ENCODE measurements at regions not wholly inside any gene's neighbourhood (a gene's known extent, or its start where the extent isn't known, plus 50 kb on each side); places are given as distances from the start of the nearest gene placed in this dataset.

DNA sequence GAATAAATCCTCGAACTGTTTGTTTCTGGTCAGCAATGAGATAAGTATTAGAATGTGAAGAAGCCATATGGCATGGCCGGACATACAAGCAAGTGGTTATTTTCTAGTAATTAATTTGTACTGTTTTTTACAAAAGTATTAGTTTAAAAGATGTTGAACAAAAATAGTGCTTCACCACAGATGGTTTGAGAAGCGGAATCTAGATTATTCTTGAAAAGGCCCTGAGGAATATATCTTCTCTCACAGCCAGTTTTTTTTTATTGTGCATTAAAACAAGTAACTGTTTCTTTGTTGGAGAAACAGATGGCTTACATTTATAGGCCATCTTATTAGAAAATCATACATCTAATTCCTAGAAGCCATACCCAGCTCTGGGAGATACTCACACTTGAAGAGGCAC lies 153.3 kb downstream of the TMEM26 start:
- no peak overlapping the region for H3K4me3 ChIP-seq
- H3K27me3 ChIP-seq: no peaks in the 10 kb centered on the region
- DNase-seq: no peak
- no peak overlapping the region for H3K27ac ChIP-seq
- H3K9me3 ChIP-seq: peaks cover 0 to 7% (median 0%) of the 10 kb centered on the region in 4 donors
- WGBS, 2 donors: 90 to 94% methylated on average over 3 of the region's 3 CpGs
- no peak for ATAC-seq (ENCODE audit: low FRiP score in 2 of 2)
- no peaks in the 10 kb centered on the region for H3K36me3 ChIP-seq
- TF ChIP-seq POLR2A (IDR thresholded peaks at IDR 0.05) (no peak), EP300 (IDR thresholded peaks at IDR 0.05) (no peak), POLR2AphosphoS5 (IDR thresholded peaks at IDR 0.05) (no peak)
- TF ChIP-seq, protein P1, sequence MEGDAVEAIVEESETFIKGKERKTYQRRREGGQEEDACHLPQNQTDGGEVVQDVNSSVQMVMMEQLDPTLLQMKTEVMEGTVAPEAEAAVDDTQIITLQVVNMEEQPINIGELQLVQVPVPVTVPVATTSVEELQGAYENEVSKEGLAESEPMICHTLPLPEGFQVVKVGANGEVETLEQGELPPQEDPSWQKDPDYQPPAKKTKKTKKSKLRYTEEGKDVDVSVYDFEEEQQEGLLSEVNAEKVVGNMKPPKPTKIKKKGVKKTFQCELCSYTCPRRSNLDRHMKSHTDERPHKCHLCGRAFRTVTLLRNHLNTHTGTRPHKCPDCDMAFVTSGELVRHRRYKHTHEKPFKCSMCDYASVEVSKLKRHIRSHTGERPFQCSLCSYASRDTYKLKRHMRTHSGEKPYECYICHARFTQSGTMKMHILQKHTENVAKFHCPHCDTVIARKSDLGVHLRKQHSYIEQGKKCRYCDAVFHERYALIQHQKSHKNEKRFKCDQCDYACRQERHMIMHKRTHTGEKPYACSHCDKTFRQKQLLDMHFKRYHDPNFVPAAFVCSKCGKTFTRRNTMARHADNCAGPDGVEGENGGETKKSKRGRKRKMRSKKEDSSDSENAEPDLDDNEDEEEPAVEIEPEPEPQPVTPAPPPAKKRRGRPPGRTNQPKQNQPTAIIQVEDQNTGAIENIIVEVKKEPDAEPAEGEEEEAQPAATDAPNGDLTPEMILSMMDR (IDR thresholded peaks at IDR 0.05): no peak
- no peaks in the 10 kb centered on the region for H3K4me1 ChIP-seq

GRCh38 chr10:61299156-61299555 lies 154.0 kb downstream of the TMEM26 start:
- ATAC-seq (ENCODE audit: low FRiP score in 2 of 2) (no peak), DNase-seq (no peak)
- peaks cover 0 to 3% (median 0%) of the 10 kb centered on the region in 4 donors for H3K4me1 ChIP-seq
- no peak overlapping the region for H3K27ac ChIP-seq
- no peaks in the 10 kb centered on the region for H3K27me3 ChIP-seq
- H3K4me3 ChIP-seq: no peak overlapping the region
- peaks cover 0 to 7% (median 0%) of the 10 kb centered on the region in 4 donors for H3K9me3 ChIP-seq
- TF ChIP-seq POLR2AphosphoS5 (IDR thresholded peaks at IDR 0.05) (no peak), POLR2A (IDR thresholded peaks at IDR 0.05) (no peak), EP300 (IDR thresholded peaks at IDR 0.05) (no peak)
- TF ChIP-seq, protein P1 (IDR thresholded peaks at IDR 0.05): no peak
- no peaks in the 10 kb centered on the region for H3K36me3 ChIP-seq
- 98% methylated on average over 2 of the region's 2 CpGs for WGBS, 2 donors

GRCh38 chr10:61298194-61298593 lies 155.0 kb downstream of the TMEM26 start:
- ATAC-seq (ENCODE audit: low FRiP score in 2 of 2): no peak
- DNase-seq: no peak
- peaks cover 0 to 5% (median 0%) of the 10 kb centered on the region in 4 donors for H3K4me1 ChIP-seq
- H3K9me3 ChIP-seq: peaks cover 0 to 7% (median 0%) of the 10 kb centered on the region in 4 donors
- no peak overlapping the region for H3K4me3 ChIP-seq
- no peak for TF ChIP-seq EP300 (IDR thresholded peaks at IDR 0.05)
- no peak for TF ChIP-seq POLR2A (IDR thresholded peaks at IDR 0.05)
- H3K36me3 ChIP-seq: no peaks in the 10 kb centered on the region
- WGBS, 2 donors: 90 to 91% methylated on average over 3 of the region's 3 CpGs
- H3K27me3 ChIP-seq: no peaks in the 10 kb centered on the region
- no peak overlapping the region for H3K27ac ChIP-seq

DNA sequence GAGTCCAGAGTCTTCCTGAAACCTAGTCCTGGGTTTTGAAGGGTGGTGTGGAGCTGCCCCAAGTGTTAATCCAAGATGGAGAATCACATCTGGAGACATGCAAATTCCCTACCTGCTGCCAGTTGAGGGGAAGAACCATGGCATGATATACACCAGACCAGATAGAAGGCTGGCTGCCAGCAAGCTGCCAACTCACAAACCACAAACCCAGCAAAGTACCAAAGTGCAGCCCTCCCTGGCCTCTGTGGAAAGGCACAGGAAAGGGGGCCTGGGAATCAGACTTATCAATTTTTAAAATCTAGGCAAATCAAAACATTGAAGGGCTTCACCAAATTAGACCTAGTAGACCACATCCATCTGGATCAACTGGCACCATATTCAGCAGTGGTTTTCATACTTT lies 157.0 kb downstream of the TMEM26 start:
- Histone ChIP-seq H3K27ac (no peak overlapping the region), H3K4me3 (no peak overlapping the region), H3K36me3 (no peaks in the 10 kb centered on the region), H3K27me3 (no peaks in the 10 kb centered on the region), H3K9me3 (peaks cover 0 to 7% (median 0%) of the 10 kb centered on the region in 4 donors), H3K4me1 (peaks cover 0 to 5% (median 0%) of the 10 kb centered on the region in 4 donors)
- ATAC-seq (ENCODE audit: low FRiP score in 2 of 2) (no peak), DNase-seq (no peak)
- TF ChIP-seq, protein P1 (IDR thresholded peaks at IDR 0.05): no peak
- no peak for TF ChIP-seq POLR2A (IDR thresholded peaks at IDR 0.05)
- TF ChIP-seq EP300 (IDR thresholded peaks at IDR 0.05): no peak
- no peak for TF ChIP-seq POLR2AphosphoS5 (IDR thresholded peaks at IDR 0.05)

GRCh38 chr10:61294131-61294530 lies 159.1 kb downstream of the TMEM26 start:
- 81 to 89% methylated on average over 6 of the region's 6 CpGs for WGBS, 2 donors

More at GRCh38 chr10:61294131-61294530, 159.1 kb downstream of the TMEM26 start:
- peaks cover 0 to 7% (median 0%) of the 10 kb centered on the region in 4 donors for H3K9me3 ChIP-seq
- peaks cover 0 to 5% (median 0%) of the 10 kb centered on the region in 4 donors for H3K4me1 ChIP-seq
- no peak for TF ChIP-seq POLR2A (IDR thresholded peaks at IDR 0.05)
- TF ChIP-seq, protein P1 (IDR thresholded peaks at IDR 0.05): no peak
- TF ChIP-seq POLR2AphosphoS5 (IDR thresholded peaks at IDR 0.05): no peak
- TF ChIP-seq EP300 (IDR thresholded peaks at IDR 0.05): no peak
- H3K36me3 ChIP-seq: no peaks in the 10 kb centered on the region
- no peaks in the 10 kb centered on the region for H3K27me3 ChIP-seq
- no peak for DNase-seq
- H3K27ac ChIP-seq: no peak overlapping the region
- H3K4me3 ChIP-seq: no peak overlapping the region
- peak in 1 of 2 donors; percentile 49 for ATAC-seq (ENCODE audit: low FRiP score in 2 of 2)
